HG03575 (cell line): ENCODE measurements at regions not wholly inside any gene's neighbourhood (a gene's known extent, or its start where the extent isn't known, plus 50 kb on each side); places are given as distances from the start of the nearest gene placed in this dataset.

ENCODE experiments used
- ATAC-seq: cut with Tn5 transposase; IDR thresholded peaks from one replicate; pipeline ENCODE4 v1.9.1; 2021; ENCODE audit not compliant: unreplicated experiment, insufficient number of reproducible peaks, low FRiP score; ENCODE audit errors: extremely low read depth

- no peak for ATAC-seq
Observed at GRCh38 chr18:26794230-26795101, 71.0 kb downstream of the AQP4 start.

GRCh38 chr18:26792661-26793060, 72.8 kb downstream of the AQP4 start:
- ATAC-seq, result no peak

- ATAC-seq, result no peak
Observed at GRCh38 chr18:26791676-26792075, 73.8 kb downstream of the AQP4 start.

- ATAC-seq, result no peak
Observed at GRCh38 chr18:26784599-26784998, 80.9 kb downstream of the AQP4 start.

- ATAC-seq, result no peak
Observed at GRCh38 chr18:26783170-26783569, 82.3 kb downstream of the AQP4 start.

- no peak for ATAC-seq
Observed at GRCh38 chr18:26780520-26781325, 84.8 kb downstream of the AQP4 start.

- no peak for ATAC-seq
Observed at GRCh38 chr18:26778054-26778393, 87.5 kb downstream of the AQP4 start.

- no peak for ATAC-seq
Observed at GRCh38 chr18:26777351-26778053, 88.0 kb downstream of the AQP4 start.

- no peak for ATAC-seq
Observed at GRCh38 chr18:26772691-26773090, 92.8 kb downstream of the AQP4 start.

- no peak for ATAC-seq
Observed at GRCh38 chr18:26771524-26771923, 94.0 kb downstream of the AQP4 start.

GRCh38 chr18:26768385-26768784, 97.1 kb downstream of the AQP4 start:
- no peak for ATAC-seq

- ATAC-seq, result no peak
Observed at GRCh38 chr18:26765498-26765897, 100.0 kb downstream of the AQP4 start.

- no peak for ATAC-seq
Observed at GRCh38 chr18:26764586-26764985, 100.9 kb downstream of the AQP4 start.

- ATAC-seq, result no peak
Observed at GRCh38 chr18:26764177-26764576, 101.3 kb downstream of the AQP4 start.

GRCh38 chr18:26763446-26764110, 101.9 kb downstream of the AQP4 start:
- no peak for ATAC-seq

GRCh38 chr18:26757263-26758019, 108.1 kb downstream of the AQP4 start:
- ATAC-seq, result no peak

- ATAC-seq, result no peak
Observed at GRCh38 chr18:26756556-26756955, 109.0 kb downstream of the AQP4 start.

- ATAC-seq, result no peak
Observed at GRCh38 chr18:26746826-26747475, 118.6 kb downstream of the AQP4 start.
